Nucleus accumbens (tissue), 56 donors: ENCODE measurements at regions not wholly inside any gene's neighbourhood (a gene's known extent, or its start where the extent isn't known, plus 50 kb on each side); places are given as distances from the start of the nearest gene placed in this dataset.

Experiments
- DNase-seq, 56 donors: peaks; one replicate each; lab custom pipeline; 2025; lab: John Stamatoyannopoulos, UW

DNA sequence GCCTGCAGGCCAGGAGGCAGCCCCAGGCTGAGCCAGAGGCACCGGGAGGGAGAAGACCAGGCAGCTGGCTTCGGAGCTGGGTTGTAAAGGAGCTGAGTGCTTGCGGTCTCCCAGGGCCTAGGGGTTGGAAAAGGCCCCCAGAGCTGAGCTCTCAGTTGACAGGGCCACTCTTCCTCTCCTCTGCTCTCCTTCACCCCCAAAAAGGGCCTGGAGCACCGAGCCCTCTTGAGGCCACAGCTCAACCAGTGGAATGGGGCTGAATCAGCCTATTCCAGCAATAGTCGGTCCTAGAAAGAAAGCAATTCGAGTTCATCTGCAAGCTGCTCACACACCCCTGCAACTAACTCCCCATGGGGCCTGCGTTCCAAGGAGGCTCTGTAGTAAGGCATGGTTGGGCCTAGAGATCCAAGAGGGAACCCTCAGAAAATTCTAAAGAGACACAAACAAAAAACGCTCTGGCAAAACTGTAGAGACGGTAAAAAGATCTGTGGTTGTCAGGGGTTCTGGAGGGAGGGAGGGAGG is 205.0 kb downstream of the BUD13 start:
- DNase-seq = peak in 10 of 56 donors; percentile 5 to 45 (median 16)

DNA sequence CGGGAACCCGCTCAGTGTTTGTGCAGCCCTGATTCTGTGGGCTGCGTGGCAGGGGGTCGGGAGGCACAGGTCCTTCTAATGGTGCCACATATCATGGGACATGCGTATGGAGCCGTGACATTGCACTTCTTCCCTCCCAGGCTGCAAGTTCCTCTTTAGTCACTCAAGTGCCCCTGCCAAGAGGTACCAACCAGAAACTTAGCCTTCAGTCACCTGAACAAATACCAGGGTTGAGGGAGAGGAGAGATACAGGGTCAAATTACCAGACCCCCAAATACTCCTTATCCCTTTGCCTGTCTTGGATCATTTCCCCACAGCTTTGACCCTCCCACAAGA is 209.1 kb downstream of the BUD13 start:
- DNase-seq = no peak

DNA sequence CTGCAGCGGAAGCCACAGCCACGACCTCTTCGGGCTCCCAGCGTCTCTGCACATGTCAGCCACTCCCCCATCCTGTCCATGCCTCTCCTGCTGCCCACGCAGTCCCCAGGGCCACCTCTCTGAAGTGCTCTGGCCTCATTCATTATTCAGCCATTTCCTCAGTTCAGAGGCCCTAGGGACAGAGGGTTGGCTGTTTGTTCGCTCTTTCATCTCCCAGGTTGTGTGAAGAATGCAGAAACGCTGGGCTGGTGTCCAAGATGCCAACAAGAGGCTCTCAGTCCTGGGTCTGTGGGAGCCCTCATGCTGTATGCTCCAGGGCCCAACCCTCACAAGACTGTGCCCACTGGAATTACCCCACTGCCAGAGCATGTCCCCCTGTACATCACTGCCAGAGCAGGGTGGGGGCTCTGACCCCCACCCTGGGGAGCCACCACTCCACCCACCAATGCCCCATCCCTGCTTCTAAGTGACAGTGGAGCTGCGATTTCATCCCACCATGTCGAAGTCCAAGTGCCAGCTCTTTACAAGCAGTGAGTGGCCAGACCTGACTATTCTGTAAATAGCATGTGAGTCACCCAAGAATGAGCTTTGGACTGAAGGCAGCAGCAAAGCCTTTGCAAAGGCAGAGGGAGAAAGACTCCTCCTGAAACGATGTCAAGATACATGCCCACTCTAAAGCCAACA is 209.6 kb downstream of the BUD13 start:
- peak in 51 of 56 donors; percentile 4 to 83 (median 37) for DNase-seq

DNA sequence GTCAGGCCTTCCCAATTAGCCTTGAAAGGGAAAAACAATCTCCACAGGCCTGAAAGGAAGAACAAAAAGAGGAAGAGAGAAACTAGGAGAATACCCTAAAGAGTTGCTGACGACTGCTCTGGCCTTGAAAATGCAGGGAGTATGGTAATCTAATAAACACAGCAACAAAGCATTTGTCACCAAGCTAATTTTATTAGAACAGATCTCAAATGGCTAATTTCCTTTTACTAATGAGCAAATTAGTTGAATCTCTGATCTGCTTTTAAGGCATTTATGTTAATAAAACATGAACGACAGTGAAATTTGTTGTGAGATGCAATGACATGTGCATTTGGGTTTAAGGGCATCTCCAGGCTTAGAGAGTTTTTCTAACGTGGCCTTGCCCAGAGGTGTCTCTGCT is 212.2 kb downstream of the BUD13 start:
- no peak for DNase-seq

DNA sequence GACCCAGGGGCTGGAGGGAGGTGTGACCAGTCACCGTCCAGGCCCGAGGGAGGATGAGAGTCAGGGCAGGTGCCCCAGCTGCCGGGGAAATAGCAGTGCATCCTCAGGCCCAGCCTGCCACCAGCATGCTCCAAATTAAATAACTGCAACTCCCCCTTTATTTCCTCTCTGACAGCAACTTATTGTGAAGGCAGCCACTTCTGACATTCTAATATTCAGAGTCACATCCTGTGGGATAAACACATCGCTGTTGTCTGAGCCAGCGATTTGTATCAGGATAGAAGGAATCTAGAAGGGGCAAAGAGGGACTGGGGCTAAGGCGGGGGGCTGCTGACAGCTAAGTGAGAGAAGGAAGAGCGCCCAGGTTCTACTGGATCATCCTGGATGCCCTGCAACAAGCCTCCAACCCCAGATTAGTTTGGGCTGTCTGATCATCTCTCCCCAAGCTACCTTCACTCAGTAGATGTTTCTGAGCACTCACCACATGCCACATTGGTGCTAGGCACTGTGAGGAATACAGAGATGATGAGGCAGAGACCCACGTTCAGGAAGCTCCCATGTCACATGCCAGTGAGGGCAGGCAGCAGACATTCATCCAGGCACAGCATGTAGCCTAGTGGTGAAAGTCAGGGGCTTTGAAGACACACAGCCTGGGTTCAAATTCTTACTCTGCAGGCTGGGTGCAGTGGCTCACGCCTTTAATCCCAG is 214.1 kb downstream of the BUD13 start:
- no peak for DNase-seq

DNA sequence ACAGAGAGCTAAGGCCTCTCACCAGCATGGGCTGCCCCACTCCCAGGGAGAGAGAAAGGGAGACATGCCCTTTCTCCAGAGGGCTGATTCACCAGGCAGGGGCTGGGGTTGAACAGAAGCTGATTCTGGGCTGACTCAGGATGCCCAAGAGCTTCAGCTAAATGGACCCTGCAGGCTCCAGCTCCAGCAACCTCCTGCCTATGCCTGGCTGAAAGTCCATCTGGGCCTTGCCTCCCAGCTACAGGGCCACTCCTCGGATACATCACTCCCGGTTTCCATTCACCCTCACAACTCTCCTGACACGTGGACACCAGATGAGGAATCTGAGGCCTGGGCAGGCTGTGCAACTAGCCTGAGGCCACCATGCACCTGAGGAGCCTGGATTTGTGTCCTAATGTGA is 215.5 kb downstream of the BUD13 start:
- DNase-seq = no peak

DNA sequence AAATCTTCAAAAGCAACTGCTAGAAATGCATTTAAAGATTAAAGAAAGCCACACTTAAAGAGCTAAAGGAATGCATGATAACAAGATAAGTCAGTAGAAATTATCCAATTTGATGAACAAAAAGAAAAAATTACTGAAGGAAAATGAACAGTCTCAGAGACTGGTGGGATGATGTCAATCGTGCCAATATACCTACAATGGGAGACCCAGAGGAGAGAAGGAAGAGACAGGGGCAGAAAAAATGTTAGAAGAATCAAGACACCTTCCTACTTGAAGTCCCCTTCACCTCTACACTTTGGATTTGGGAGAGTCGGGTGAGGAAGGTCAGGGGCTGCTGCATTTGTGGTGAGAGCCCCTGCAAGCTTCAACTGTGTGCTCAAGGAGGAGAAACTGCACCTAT is 216.3 kb downstream of the BUD13 start:
- no peak for DNase-seq

DNA sequence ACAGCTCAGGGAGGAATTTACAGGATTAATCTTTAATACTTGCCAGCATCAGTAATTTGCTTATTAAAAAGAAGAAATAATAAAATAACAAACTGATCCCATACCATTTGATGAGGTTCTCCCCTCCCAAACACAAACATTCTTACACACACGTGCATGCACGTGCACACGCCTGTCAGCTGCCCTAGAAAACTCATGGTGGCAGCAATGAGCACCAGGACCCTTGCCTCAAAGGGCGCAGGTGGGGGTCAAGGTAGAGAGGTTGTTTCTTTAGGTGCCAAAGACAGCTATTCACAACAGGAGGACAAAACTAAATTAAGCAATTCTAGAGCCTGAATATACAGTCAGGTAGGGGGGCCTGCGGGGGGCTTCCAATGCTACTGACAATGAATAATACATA is 219.3 kb downstream of the BUD13 start:
- DNase-seq = no peak

DNA sequence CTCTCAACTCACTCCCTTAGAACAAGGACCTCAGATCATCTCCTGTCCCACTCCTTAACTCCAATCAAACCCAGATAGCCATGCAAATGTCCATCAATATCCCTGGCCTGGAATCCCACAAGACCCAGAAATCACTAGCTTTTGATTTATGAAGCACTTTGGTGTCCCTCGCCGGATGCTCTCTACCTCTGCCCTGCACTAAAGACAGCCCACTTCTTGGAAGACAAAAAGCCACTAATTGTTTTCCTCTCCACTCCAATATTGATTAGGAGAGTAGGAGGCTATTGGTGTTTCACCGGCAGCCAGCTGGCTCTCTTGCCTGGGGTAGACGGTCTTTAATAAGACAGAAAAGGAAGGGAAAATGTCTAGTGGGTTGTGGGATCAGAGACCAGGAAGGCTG is 221.2 kb downstream of the BUD13 start:
- no peak for DNase-seq

DNA sequence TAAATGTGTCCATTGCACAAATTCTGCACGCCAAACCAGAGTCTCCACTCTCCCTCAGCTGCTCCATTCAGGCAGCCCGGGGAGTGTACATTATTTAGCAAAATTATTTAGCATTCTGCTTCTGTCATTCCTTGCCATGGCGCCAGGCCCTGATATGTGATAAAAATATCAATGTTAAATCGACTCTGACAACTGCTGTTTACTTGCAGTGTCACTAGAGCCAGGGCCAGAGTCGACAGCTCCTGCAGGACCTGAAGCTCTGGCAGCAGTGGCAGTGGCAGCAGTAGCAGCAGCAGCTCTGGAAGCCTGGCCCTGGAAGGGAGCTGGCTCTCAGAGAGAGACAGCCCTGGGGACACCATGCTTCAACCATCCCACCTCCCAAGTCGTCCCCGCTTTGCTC is 224.5 kb downstream of the BUD13 start:
- DNase-seq = peak in 1 of 56 donors; percentile 6

DNA sequence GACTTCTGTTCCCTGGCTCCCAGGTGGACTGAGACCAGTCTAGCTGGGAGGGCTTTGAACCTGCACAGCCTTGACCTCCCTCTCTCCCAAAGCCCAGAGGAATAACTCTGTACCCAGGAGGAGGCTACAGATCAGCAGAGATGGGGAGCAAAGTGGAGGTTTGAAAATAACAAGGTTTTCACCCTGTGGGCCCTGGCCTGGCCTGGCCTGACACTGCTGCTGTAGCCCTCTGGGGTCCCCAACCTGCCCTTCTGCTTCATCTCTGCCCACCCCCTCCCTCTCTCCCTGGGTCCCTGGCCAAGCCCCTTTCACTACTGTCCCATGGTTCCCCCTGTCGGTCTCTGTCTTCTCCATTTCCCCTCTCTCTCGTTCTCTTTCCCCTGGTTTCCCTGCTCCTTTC is 225.2 kb downstream of the BUD13 start:
- DNase-seq = no peak

DNA sequence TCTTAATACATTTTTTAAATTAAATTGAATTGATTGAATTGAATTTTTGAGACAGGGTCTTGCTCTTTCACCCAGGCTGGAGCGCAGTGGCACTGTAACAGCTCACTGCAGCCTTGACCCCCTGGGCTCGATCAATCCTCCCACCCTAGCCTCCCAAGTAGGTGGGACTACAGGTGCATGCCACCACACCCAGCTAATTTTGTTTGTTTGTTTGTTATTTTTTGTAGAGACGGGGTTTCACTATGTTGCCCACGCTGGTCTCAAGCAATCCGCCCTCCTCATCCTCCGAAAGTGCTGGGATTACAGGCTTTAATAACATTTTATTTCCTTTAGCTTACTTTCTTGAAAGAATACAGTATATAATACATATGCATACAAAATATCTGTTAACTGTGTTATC is 226.9 kb downstream of the BUD13 start:
- no peak for DNase-seq

DNA sequence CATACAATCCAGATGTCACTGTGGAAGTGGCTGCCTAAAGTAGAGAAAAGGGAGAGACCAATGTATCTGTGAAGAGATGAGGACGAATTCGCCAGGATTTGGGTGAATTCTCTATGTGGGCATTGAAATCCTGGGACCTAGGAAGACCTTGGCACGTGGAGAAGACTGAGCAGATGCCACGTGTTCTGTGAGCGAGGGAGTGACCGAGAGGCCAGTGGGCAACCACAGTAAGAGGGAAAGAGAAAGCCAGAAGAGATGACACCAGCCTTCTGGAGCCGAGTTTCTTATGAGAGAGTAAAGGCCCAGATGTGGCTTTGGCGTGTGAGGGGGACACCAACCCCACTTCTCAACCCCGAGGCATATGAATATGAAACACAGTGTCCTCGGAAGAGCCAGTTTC is 228.1 kb downstream of the BUD13 start:
- no peak for DNase-seq

DNA sequence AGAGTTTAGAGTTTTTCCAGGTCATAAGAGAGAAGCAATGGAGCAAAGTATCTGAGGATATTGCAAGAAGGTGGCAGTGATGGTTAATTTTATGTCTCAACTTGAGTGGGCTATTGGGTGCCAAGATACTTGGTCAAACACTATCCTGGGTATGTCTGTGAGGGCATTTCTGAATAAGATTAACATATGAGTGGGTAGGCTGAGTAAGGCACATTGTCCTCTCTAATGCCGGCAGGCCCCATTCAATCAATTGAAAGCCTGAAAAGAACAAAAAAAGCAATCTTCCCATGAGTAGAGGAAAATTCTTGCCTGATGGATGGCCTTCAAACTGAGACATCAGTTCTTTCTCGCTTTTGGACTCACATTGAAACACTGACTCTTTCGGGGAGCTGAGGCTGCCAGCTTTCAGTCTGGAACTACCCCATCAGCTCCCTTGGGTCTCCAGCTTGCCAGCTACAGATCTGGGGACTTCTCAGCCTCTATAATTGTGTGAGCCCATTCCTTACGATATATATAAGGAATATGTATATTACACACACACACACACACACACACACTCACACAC is 228.8 kb downstream of the BUD13 start:
- no peak for DNase-seq

DNA sequence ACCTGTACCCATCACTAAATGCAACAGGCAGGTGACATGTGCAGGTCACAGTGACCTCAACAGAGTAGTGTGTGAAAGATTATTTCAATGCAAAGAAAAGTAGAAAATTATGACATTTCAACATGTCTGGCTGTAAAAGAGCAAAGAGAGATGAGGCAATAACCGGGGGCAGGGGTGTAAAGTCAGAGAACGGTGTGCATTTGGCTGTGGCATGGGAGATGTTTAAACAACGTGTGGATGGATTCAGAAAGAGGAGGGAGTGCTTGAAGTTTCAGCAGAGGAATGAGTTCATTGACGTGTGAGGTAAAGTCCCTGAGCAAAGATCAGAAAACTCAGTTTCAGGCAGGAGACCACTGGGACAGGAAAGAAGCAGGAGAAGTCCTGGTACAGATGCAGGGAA is 229.7 kb downstream of the BUD13 start:
- no peak for DNase-seq

DNA sequence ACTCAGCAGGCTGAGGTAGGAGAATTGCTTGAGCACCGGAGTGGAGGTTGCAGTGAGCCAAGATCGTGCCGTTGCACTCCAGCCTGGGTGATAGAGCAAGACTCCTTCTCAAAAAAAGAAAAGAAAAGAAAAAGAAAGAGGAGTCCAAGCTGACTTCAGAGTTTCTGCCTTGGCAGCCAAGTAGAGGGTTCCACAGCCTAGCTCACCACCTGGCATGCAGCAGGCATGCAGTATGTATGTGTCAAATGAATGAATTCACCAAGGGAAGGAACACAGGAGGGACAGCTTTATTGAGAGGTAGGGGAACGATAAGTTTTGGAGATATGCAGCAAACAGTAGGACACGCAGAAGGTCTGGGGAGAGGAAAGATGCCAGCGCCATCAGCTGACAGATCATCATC is 230.4 kb downstream of the BUD13 start:
- DNase-seq = no peak

DNA sequence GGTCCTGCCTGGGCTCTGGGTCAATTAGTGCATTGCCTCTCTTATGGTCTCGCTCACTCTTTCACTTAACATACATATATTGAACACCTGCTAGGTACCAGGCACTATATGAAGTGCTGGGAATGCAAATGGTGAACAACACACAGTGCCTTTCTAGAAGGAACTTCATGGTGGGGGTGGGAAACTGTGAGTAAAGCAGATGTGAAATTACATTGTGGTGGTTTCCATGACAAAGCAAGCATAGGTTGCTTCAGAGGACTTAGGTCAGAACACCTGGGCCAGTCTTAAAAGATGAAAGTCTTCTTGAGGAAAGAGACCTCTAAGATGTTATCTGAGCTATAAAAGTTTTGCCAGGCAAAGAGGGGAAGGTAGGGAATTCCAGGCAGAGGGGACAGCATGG is 231.3 kb downstream of the BUD13 start:
- DNase-seq = no peak

DNA sequence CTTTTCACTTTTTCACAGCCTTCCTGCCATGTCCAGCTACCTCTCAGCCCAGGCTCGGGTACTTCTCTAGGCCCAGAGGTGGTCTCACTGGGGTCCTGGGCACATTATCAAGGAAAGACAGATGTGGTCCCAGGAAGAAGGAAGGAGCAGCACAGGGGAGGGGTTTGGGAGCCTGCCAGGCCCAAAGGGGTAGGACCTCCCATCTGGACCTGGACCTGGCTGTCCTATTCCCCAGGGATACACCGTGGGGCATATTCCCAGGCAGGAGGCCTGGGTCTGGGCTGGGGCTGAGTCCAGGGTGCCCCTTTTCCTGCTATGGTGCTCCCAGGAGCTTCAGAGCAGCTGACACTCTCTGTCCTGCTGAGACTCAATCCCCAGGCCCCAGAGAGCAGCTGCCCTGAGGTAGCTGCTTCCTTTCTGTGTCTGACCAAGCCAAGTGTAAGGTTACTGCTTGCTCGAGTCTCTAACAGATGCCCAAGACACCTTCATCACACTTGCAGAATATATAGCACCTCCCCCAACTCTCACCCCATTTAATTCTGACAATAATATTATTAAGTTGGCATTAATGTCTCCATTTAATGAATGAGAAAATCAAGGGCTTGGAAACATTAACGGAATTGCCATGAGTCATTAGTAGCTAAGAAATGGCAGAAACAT is 232.0 kb downstream of the BUD13 start:
- DNase-seq = no peak

DNA sequence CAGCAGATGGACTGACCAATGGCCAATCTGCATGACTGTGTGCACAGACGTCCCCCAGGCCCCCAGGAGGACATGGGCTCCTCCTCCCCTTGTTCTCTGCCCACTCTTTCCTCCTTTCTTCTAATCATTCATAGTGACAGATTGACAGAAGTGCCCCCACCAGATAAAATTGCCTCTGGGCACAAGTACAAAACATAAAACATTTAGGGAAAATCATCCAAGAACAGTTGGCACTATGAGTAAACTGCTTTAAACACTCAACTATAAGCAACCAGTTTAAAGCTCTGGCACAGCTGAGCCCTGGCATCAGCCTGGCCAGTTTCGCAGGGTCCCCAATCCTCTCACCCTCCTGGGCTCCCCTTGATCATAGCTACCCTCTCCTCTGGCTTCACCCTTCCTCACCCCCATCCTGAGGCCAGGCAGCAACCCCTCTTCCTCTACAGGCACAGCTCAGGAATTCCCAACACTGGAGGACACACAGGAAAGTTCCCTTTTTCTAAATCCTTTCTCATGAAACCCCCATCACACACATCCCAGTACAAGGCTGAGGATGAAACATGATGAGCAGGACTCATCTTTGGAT is 232.9 kb downstream of the BUD13 start:
- no peak for DNase-seq

DNA sequence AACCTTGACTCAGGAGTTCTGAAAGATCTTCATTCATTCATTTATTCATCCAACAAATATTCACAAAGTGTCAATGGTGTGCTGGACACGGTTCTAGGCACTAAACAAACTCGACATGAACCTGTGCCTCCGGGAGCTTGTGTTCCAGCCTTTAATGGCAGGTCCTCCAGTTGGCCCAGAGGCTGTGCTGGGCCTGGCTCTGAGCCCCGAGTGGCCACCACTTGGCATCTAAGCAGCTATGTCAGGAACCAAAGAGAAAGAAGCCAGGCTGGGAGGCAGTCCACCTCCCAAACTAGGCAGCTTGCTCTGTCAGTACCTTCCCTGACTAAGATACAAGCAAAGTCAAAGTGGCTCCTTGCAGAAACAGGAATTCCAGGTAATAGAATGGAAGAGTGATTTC is 233.6 kb downstream of the BUD13 start:
- no peak for DNase-seq

DNA sequence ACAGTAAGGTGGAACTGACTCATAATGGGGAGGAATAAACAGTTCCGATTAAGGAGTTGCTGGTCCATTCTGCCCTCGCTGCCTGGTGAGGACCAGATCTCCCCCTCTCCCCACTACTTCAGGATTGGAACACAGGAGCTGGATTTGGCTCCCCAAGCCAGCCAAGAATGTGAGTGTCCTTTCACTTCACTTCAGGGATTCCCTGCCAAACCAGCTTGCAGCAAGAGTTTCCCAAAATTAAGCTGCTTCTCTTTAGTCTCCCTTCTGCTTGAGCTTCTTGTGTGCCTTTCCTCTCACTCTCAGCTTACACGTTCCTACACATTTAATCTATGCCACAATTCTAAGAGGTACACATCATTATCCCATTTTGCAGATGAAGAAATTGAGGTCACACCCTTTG is 234.1 kb downstream of the BUD13 start:
- DNase-seq = no peak
